Endothelial cell (in vitro differentiated cells): ENCODE measurements at regions not wholly inside any gene's neighbourhood (a gene's known extent, or its start where the extent isn't known, plus 50 kb on each side); places are given as distances from the start of the nearest gene placed in this dataset.
"Not testable (repeated sequence)": the region's sequence is repeated elsewhere in the genome, so short reads cannot be mapped to it uniquely, and the experiment has no call there.

ENCODE experiments used
- DNase-seq: peaks from one replicate; pipeline ENCODE4 v3.0.0; 2021; ENCODE audit warnings: low spot score
- H3K27ac Mint-ChIP-seq: one replicate; pipeline ENCODE4 v1.8.0; 2021; ENCODE audit warnings: mixed read lengths, inconsistent platforms; ENCODE audit not compliant: unreplicated experiment
- H3K27me3 Mint-ChIP-seq: one replicate; pipeline ENCODE4 v1.8.0; 2021; ENCODE audit warnings: mild to moderate bottlenecking, moderate library complexity, mixed read lengths, inconsistent platforms; ENCODE audit not compliant: unreplicated experiment
- H3K36me3 Mint-ChIP-seq: one replicate; pipeline ENCODE4 v1.8.0; 2021; ENCODE audit warnings: mild to moderate bottlenecking, low read depth, mixed read lengths, inconsistent platforms; ENCODE audit not compliant: unreplicated experiment
- H3K4me1 Mint-ChIP-seq: one replicate; pipeline ENCODE4 v1.8.0; 2021; ENCODE audit warnings: mild to moderate bottlenecking, mixed read lengths, inconsistent platforms; ENCODE audit not compliant: unreplicated experiment
- H3K4me3 Mint-ChIP-seq: one replicate; pipeline ENCODE4 v1.8.0; 2021; ENCODE audit warnings: mild to moderate bottlenecking, mixed read lengths, inconsistent platforms; ENCODE audit not compliant: unreplicated experiment
- H3K9me3 Mint-ChIP-seq: one replicate; pipeline ENCODE4 v1.8.0; 2021; ENCODE audit warnings: mixed read lengths, inconsistent platforms; ENCODE audit not compliant: unreplicated experiment
- CTCF ChIP-seq: fragments of 200-600 bp; sonication (generic); IDR thresholded peaks from one replicate; pipeline ENCODE4 v1.5.0; 2021; ENCODE audit warnings: antibody characterized with exemption; ENCODE audit not compliant: unreplicated experiment

- H3K27me3 Mint-ChIP-seq: no peaks in the 10 kb centered on the region
- H3K4me3 Mint-ChIP-seq: no peak overlapping the region
- DNase-seq: no peak
- H3K27ac Mint-ChIP-seq: no peak overlapping the region
- no peaks in the 10 kb centered on the region for H3K36me3 Mint-ChIP-seq
- TF ChIP-seq CTCF: no peak
- H3K9me3 Mint-ChIP-seq: no peaks in the 10 kb centered on the region
- no peaks in the 10 kb centered on the region for H3K4me1 Mint-ChIP-seq
These were observed 224.2 kb downstream of the CNTN3 start for GRCh38 chr3:74390121-74390877.

- Mint-ChIP-seq H3K27ac (no peak overlapping the region), H3K4me1 (peaks cover 9% of the 10 kb centered on the region), H3K4me3 (no peak overlapping the region), H3K27me3 (no peaks in the 10 kb centered on the region), H3K9me3 (no peaks in the 10 kb centered on the region), H3K36me3 (no peaks in the 10 kb centered on the region)
- DNase-seq: no peak
- TF ChIP-seq CTCF: no peak
These were observed 227.2 kb downstream of the CNTN3 start for GRCh38 chr3:74387111-74387735.

GRCh38 chr3:74384159-74384558 lies 230.3 kb downstream of the CNTN3 start:
- Mint-ChIP-seq H3K4me1 (peaks cover 9% of the 10 kb centered on the region), H3K27ac (peak overlapping the region; percentile 74), H3K27me3 (no peaks in the 10 kb centered on the region), H3K4me3 (no peak overlapping the region), H3K9me3 (no peaks in the 10 kb centered on the region), H3K36me3 (no peaks in the 10 kb centered on the region)
- no peak for DNase-seq
- TF ChIP-seq CTCF: no peak

- no peak for TF ChIP-seq CTCF
- Mint-ChIP-seq H3K27ac (no peak overlapping the region), H3K9me3 (peaks cover 7% of the 10 kb centered on the region), H3K4me3 (no peak overlapping the region), H3K27me3 (peaks cover 4% of the 10 kb centered on the region), H3K36me3 (peaks cover 9% of the 10 kb centered on the region), H3K4me1 (peaks cover 12% of the 10 kb centered on the region)
- no peak for DNase-seq
These were observed 236.8 kb downstream of the CNTN3 start for GRCh38 chr3:74377669-74378068.

GRCh38 chr3:74376323-74376722 lies 238.1 kb downstream of the CNTN3 start:
- H3K27ac Mint-ChIP-seq, H3K9me3 Mint-ChIP-seq, H3K4me3 Mint-ChIP-seq, H3K36me3 Mint-ChIP-seq, H3K27me3 Mint-ChIP-seq, DNase-seq: not testable (repeated sequence)
- peaks cover 12% of the 10 kb centered on the region for H3K4me1 Mint-ChIP-seq
